Upper lobe of left lung (tissue), 6 donors: ENCODE measurements at regions not wholly inside any gene's neighbourhood (a gene's known extent, or its start where the extent isn't known, plus 50 kb on each side); places are given as distances from the start of the nearest gene placed in this dataset.

Experiments used
- ATAC-seq, 2 donors: fragments of 200-7000 bp; cut with Tn5 transposase; one replicate each; pipeline ENCODE4 v1.9.1; 2022; ENCODE audit warnings: mild to moderate bottlenecking in 2 of 2, moderate library complexity in 2 of 2; ENCODE audit not compliant: low FRiP score in 2 of 2
- DNase-seq, 2 donors: peaks; one replicate each; pipeline ENCODE4 v3.0.0-alpha.2; 2019 to 2020
- H3K27ac ChIP-seq, 4 donors: fragments of 200-600 bp; sonication (generic); one replicate each; pipeline ENCODE4 v1.5.1; 2016 to 2019
- H3K27me3 ChIP-seq, 4 donors: fragments of 200-600 bp; sonication (generic); one replicate each; pipeline ENCODE4 v1.5.1; 2017 to 2019
- H3K36me3 ChIP-seq, 4 donors: fragments of 200-600 bp; sonication (generic); one replicate each; pipeline ENCODE4 v1.5.1; 2016 to 2019
- H3K4me1 ChIP-seq, 4 donors: fragments of 200-600 bp; sonication (generic); one replicate each; pipeline ENCODE4 v1.5.1; 2018 to 2019
- H3K4me3 ChIP-seq, 4 donors: fragments of 200-600 bp; sonication (generic); one replicate each; pipeline ENCODE4 v1.5.1; 2017 to 2019; ENCODE audit warnings: mild to moderate bottlenecking in 2 of 4, moderate library complexity in 1 of 4
- H3K9me3 ChIP-seq, 4 donors: fragments of 200-600 bp; sonication (generic); one replicate each; pipeline ENCODE4 v1.5.1; 2018 to 2019
- EP300 ChIP-seq, 4 donors: sonication (generic); formaldehyde crosslinking; IDR thresholded peaks; one replicate each; pipeline ENCODE4 v1.5.1; 2017; ENCODE audit warnings: antibody characterized with exemption in 4 of 4, control low read depth in 2 of 4
- POLR2A ChIP-seq, 4 donors: fragments of 450-650 bp; IDR thresholded peaks; one replicate each; pipeline ENCODE4 v1.5.1; 2016 to 2017; ENCODE audit warnings: antibody characterized with exemption in 4 of 4, mild to moderate bottlenecking in 2 of 4
- POLR2AphosphoS5 ChIP-seq, 2 donors: sonication (generic); formaldehyde crosslinking; IDR thresholded peaks; one replicate each; pipeline ENCODE4 v1.5.1; 2017; ENCODE audit warnings: antibody characterized with exemption in 2 of 2
- WGBS, 2 donors: methylation state at CpG; one replicate each; pipeline ENCODE4 v1.1.5; 2017 to 2018; 5-methylcytosine and 5-hydroxymethylcytosine counted together
- small RNA-seq, 4 donors: library from RNA; depleted of rRNA; stranded (forward); fragments of <200 nt; gene quantifications; one replicate each; pipeline ENCODE3, GENCODE V24; 2016
- TF ChIP-seq, protein P1 (sequence below), 6 experiments: fragments of 450-650 bp in 4 of 6; fragments of 200-600 bp in 2 of 6; sonication (generic) in 2 of 6; IDR thresholded peaks; one replicate each; pipeline ENCODE4 v1.5.1; 2016 to 2019; ENCODE audit warnings: antibody characterized with exemption in 6 of 6
- donor health status: DM: no; HTN: no; CAD: no; lungs with moderate emphysema.
- donor health status: DM: no; HTN: yes; CAD: no; lungs with severe emphysema.

- no peak for ATAC-seq
- Histone ChIP-seq H3K9me3 (no peaks in the 10 kb centered on the region), H3K4me3 (no peak overlapping the region), H3K36me3 (no peaks in the 10 kb centered on the region), H3K27me3 (peaks cover 0 to 4% (median 0%) of the 10 kb centered on the region in 4 donors), H3K27ac (no peak overlapping the region), H3K4me1 (peaks cover 0 to 7% (median 0%) of the 10 kb centered on the region in 4 donors)
- WGBS, 2 donors, result 58 to 91% methylated on average over 2 to 3 of the region's 3 CpGs
- TF ChIP-seq, protein P1, sequence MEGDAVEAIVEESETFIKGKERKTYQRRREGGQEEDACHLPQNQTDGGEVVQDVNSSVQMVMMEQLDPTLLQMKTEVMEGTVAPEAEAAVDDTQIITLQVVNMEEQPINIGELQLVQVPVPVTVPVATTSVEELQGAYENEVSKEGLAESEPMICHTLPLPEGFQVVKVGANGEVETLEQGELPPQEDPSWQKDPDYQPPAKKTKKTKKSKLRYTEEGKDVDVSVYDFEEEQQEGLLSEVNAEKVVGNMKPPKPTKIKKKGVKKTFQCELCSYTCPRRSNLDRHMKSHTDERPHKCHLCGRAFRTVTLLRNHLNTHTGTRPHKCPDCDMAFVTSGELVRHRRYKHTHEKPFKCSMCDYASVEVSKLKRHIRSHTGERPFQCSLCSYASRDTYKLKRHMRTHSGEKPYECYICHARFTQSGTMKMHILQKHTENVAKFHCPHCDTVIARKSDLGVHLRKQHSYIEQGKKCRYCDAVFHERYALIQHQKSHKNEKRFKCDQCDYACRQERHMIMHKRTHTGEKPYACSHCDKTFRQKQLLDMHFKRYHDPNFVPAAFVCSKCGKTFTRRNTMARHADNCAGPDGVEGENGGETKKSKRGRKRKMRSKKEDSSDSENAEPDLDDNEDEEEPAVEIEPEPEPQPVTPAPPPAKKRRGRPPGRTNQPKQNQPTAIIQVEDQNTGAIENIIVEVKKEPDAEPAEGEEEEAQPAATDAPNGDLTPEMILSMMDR (IDR thresholded peaks at IDR 0.05), result no peak
- no peak for DNase-seq
These were observed 52.4 kb upstream of the SLC2A1 start for GRCh38 chr1:43011020-43011419.

DNA sequence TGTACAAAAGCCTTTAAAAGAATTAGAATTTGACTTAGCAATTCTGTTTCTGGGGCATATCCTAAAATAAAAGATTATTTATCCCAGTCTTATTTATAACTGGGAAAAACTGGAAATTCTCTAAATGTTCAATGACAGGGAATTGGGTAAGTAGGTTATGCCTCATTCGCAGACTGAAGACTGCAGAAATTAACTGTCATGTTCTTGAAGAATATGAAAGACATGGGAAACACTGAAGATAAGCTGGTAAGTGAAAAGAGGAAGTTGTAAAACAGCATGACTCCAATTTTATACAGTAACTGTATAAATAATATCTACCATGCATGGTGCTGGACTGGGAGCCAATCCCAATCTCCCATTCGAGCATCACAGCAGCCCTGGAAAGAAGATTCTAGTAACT, 50.6 kb upstream of the SLC2A1 start:
- Histone ChIP-seq H3K27me3 (peaks cover 0 to 4% (median 0%) of the 10 kb centered on the region in 4 donors), H3K27ac (no peak overlapping the region), H3K4me1 (peaks cover 0 to 7% (median 0%) of the 10 kb centered on the region in 4 donors), H3K4me3 (no peak overlapping the region), H3K9me3 (no peaks in the 10 kb centered on the region), H3K36me3 (no peaks in the 10 kb centered on the region)
- TF ChIP-seq, protein P1 (IDR thresholded peaks at IDR 0.05), result no peak
- TF ChIP-seq POLR2A (IDR thresholded peaks at IDR 0.05), result no peak
- TF ChIP-seq EP300 (IDR thresholded peaks at IDR 0.05), result no peak
- no peak for TF ChIP-seq POLR2AphosphoS5 (IDR thresholded peaks at IDR 0.05)
- DNase-seq (no peak), ATAC-seq (no peak)
- 61 to 62% methylated on average over 2 of the region's 2 CpGs for WGBS, 2 donors

DNA sequence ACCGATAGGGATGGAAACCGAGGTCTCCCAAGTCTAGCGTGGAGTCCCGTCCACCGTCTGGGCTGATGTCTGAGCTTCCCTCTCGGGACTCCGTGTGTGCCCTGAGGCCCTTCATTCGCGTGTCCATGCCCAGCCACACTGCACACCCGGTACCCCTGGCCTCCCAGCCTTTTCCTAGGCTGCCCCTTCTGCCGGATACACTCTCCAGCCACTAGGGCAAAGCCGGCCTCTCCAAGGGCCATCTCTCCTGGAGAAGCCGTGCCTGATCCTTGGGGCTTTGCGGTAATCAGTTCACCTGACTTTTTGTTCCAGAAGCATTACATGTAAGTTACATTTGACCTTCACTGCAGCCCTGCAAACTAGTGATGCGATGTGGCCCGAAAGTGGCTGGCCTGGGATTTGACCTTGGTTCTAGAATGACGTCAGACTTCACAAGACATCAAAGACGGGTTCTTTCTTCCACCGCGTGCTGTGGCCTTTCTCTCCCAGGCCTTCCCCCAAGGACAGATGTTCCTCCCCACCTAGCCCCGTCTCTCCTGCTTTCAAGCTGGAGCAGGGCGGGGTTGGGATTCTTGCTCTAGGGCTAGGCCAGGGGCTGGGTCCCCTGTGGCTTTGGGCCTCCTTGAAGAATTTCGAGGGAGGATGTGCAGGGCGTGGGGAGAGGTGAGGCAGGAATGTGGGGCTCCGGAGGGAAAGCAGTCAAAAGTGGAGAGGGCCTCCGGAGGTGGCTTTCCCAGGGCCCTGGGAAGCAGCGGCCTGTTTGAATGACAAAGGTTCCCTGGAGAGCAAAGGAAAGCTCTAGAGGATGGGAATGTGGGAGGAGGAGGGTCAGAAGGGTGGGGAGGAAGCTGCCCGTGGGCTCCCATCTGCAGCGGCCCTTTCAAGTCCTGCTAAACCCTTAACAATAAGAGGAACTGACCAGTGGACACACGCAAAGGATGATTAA, 49.7 kb upstream of the SLC2A1 start:
- ATAC-seq (no peak), DNase-seq (no peak)
- Histone ChIP-seq H3K4me3 (no peak overlapping the region), H3K27me3 (peaks cover 0 to 4% (median 0%) of the 10 kb centered on the region in 4 donors), H3K27ac (no peak overlapping the region), H3K4me1 (peaks cover 0 to 7% (median 0%) of the 10 kb centered on the region in 4 donors), H3K36me3 (no peaks in the 10 kb centered on the region), H3K9me3 (no peaks in the 10 kb centered on the region)
- no peak for TF ChIP-seq EP300 (IDR thresholded peaks at IDR 0.05)
- TF ChIP-seq, protein P1 (IDR thresholded peaks at IDR 0.05), result no peak
- no peak for TF ChIP-seq POLR2AphosphoS5 (IDR thresholded peaks at IDR 0.05)
- no peak for TF ChIP-seq POLR2A (IDR thresholded peaks at IDR 0.05)
- 74 to 80% methylated on average over 29 to 30 of the region's 30 CpGs for WGBS, 2 donors

Small RNA genes in the stretch of these regions (small RNA-seq; reads per million reads assigned to genes)
- 0 reads per million in 4 donors for gene RF00026
